Caco-2 (cell line): ENCODE measurements at regions not wholly inside any gene's neighbourhood (a gene's known extent, or its start where the extent isn't known, plus 50 kb on each side); places are given as distances from the start of the nearest gene placed in this dataset.

Experiments
- BruUV-seq: library from RNA; stranded (reverse); fragments of 400-500 nt; replicated peaks from 2 replicates; lab custom pipeline; 2021; lab: Mats Ljungman, UMichigan
- CTCF ChIA-PET: fragments of 300-600 bp; sonication (Branson Sonifier 250); formaldehyde crosslinking; loops from one replicate; lab custom pipeline; 2022; ENCODE audit warnings: antibody characterized with exemption; lab: Charles Lee
- POLR2A ChIA-PET: fragments of 300-600 bp; sonication (Branson Sonifier 250); formaldehyde crosslinking; loops from one replicate; lab custom pipeline; 2022; ENCODE audit warnings: antibody characterized with exemption; lab: Charles Lee
- DNase-seq, 2 experiments: peaks; one replicate each; pipeline versions ENCODE4 v3.0.0 to v3.0.0-alpha.2; 2020 to 2022
- H3K27me3 ChIP-seq: replicated peaks from 2 replicates; pipeline ENCODE4 v1.6.0; 2011; ENCODE audit warnings: low read length; ENCODE audit not compliant: control insufficient read depth, insufficient read depth
- H3K36me3 ChIP-seq: 2 replicates; pipeline ENCODE4 v1.5.1; 2011; ENCODE audit warnings: low read length; ENCODE audit not compliant: control insufficient read depth, insufficient read depth
- H3K4me1 ChIP-seq: fragments of 250-450 bp; sonication (Bioruptor Pico); 2 replicates; pipeline ENCODE4 v1.5.1; 2020; ENCODE audit warnings: mild to moderate bottlenecking
- H3K4me3 ChIP-seq: 2 replicates; pipeline ENCODE4 v1.5.1; 2011; ENCODE audit warnings: low read depth, mild to moderate bottlenecking, control low read depth, low read length
- H3K9me3 ChIP-seq: fragments of 250-450 bp; sonication (Bioruptor Pico); 2 replicates; pipeline ENCODE4 v1.5.1; 2020; ENCODE audit warnings: mild to moderate bottlenecking, moderate library complexity
- H3K27ac Mint-ChIP-seq: one replicate; pipeline ENCODE4 v1.8.0; 2022; ENCODE audit warnings: mixed read lengths; ENCODE audit not compliant: unreplicated experiment
- H3K27me3 Mint-ChIP-seq: one replicate; pipeline ENCODE4 v1.8.0; 2022; ENCODE audit warnings: mixed read lengths; ENCODE audit not compliant: insufficient read depth, unreplicated experiment
- H3K36me3 Mint-ChIP-seq: one replicate; pipeline ENCODE4 v1.8.0; 2022; ENCODE audit warnings: mild to moderate bottlenecking, mixed read lengths; ENCODE audit not compliant: insufficient read depth, unreplicated experiment
- H3K4me1 Mint-ChIP-seq: one replicate; pipeline ENCODE4 v1.8.0; 2022; ENCODE audit warnings: low read depth, mixed read lengths; ENCODE audit not compliant: unreplicated experiment
- H3K4me3 Mint-ChIP-seq: one replicate; pipeline ENCODE4 v1.8.0; 2022; ENCODE audit warnings: mild to moderate bottlenecking, moderate library complexity, mixed read lengths; ENCODE audit not compliant: unreplicated experiment
- H3K9me3 Mint-ChIP-seq: one replicate; pipeline ENCODE4 v1.8.0; 2022; ENCODE audit warnings: mixed read lengths; ENCODE audit not compliant: unreplicated experiment
- CTCF ChIP-seq, 2 experiments: fragments of 200-600 bp in 1 of 2; IDR thresholded peaks; 1 replicate in 1 of 2; 2 replicates in 1 of 2; pipeline versions ENCODE4 v1.5.1 to v1.8.0; 2011 to 2022; ENCODE audit warnings: antibody characterized with exemption in 1 of 2, control low read depth in 1 of 2, inconsistent platforms in 1 of 2, low read depth in 1 of 2, low read length in 1 of 2, mild to moderate bottlenecking in 1 of 2, moderate library complexity in 1 of 2; ENCODE audit not compliant: insufficient read depth in 1 of 2, severe bottlenecking in 1 of 2, unreplicated experiment in 1 of 2
- intact Hi-C: fragments of 100-400 bp; cut with micrococcal nuclease; formaldehyde crosslinking; loops from one replicate; pipeline ENCODE4 v1.10.0; 2022; ENCODE audit not compliant: unreplicated experiment

GRCh38 chr6:19638931-19639330 is 198.2 kb upstream of the ID4 start:
- no peaks in the 10 kb centered on the region for H3K36me3 Mint-ChIP-seq
- H3K4me1 ChIP-seq: no peaks in the 10 kb centered on the region
- no peaks in the 10 kb centered on the region for H3K9me3 ChIP-seq
- no peaks in the 10 kb centered on the region for H3K4me1 Mint-ChIP-seq
- no peaks in the 10 kb centered on the region for H3K9me3 Mint-ChIP-seq
- H3K27me3 Mint-ChIP-seq: peaks cover 3% of the 10 kb centered on the region
- no peak overlapping the region for H3K4me3 ChIP-seq
- intact Hi-C loops: no loop called here
- no peak overlapping the region for H3K4me3 Mint-ChIP-seq
- no peak overlapping the region for H3K27ac Mint-ChIP-seq
- TF ChIP-seq CTCF (IDR thresholded peaks at IDR 0.05; ENCODE audit: insufficient read depth in 1 of 2, low read depth in 1 of 2, low read length in 1 of 2, severe bottlenecking in 1 of 2, unreplicated experiment in 1 of 2): no peak
- no TSS peak for BruUV-seq
- CTCF ChIA-PET: no interaction called here
- POLR2A ChIA-PET: no interaction called here
- DNase-seq: no peak
- no peaks in the 10 kb centered on the region for H3K27me3 ChIP-seq
- no peaks in the 10 kb centered on the region for H3K36me3 ChIP-seq

DNA sequence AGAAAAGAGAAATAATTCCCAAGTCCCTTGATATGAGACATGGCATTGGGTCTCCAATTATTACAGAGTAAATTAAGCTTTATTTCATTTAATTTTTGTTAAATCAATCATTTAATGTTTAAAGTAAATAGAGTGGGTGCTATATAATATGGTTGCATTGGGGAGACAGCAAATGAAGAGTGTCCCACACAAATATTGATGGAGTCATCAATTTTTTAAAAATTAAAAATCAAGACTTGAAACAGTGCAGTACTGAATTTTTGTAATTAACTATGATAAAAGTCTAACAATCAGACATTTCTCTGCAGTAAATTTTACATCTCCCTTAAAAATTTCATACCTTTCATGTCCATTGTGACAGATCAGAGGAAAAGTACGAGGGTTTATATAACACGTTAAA is 193.9 kb upstream of the ID4 start:
- peaks cover 6% of the 10 kb centered on the region for H3K27me3 Mint-ChIP-seq
- Histone ChIP-seq H3K4me3 (no peak overlapping the region), H3K27me3 (no peaks in the 10 kb centered on the region), H3K9me3 (no peaks in the 10 kb centered on the region), H3K36me3 (no peaks in the 10 kb centered on the region), H3K4me1 (no peaks in the 10 kb centered on the region)
- no TSS peak for BruUV-seq
- H3K4me1 Mint-ChIP-seq: no peaks in the 10 kb centered on the region
- intact Hi-C loops: no loop called here
- DNase-seq: no peak
- ChIA-PET POLR2A (no interaction called here), CTCF (no interaction called here)
- H3K36me3 Mint-ChIP-seq: no peaks in the 10 kb centered on the region
- TF ChIP-seq CTCF (IDR thresholded peaks at IDR 0.05; ENCODE audit: insufficient read depth in 1 of 2, low read depth in 1 of 2, low read length in 1 of 2, severe bottlenecking in 1 of 2, unreplicated experiment in 1 of 2): no peak
- no peak overlapping the region for H3K4me3 Mint-ChIP-seq
- H3K27ac Mint-ChIP-seq: no peak overlapping the region
- no peaks in the 10 kb centered on the region for H3K9me3 Mint-ChIP-seq

- Histone ChIP-seq H3K4me1 (no peaks in the 10 kb centered on the region), H3K9me3 (no peaks in the 10 kb centered on the region), H3K36me3 (no peaks in the 10 kb centered on the region), H3K4me3 (no peak overlapping the region), H3K27me3 (no peaks in the 10 kb centered on the region)
- intact Hi-C loops: no loop called here
- Mint-ChIP-seq H3K27ac (no peak overlapping the region), H3K4me3 (no peak overlapping the region), H3K36me3 (no peaks in the 10 kb centered on the region), H3K27me3 (peaks cover 6% of the 10 kb centered on the region), H3K4me1 (no peaks in the 10 kb centered on the region), H3K9me3 (no peaks in the 10 kb centered on the region)
- CTCF ChIA-PET: no interaction called here
- POLR2A ChIA-PET: no interaction called here
- no peak for DNase-seq
- no peak for TF ChIP-seq CTCF (IDR thresholded peaks at IDR 0.05; ENCODE audit: insufficient read depth in 1 of 2, low read depth in 1 of 2, low read length in 1 of 2, severe bottlenecking in 1 of 2, unreplicated experiment in 1 of 2)
- BruUV-seq: no TSS peak
Measured at GRCh38 chr6:19643713-19644112, 193.5 kb upstream of the ID4 start.
